ENCODE measurements at regions not wholly inside any gene's neighbourhood (a gene's known extent, or its start where the extent isn't known, plus 50 kb on each side); places are given as distances from the start of the nearest gene placed in this dataset.

DNA sequence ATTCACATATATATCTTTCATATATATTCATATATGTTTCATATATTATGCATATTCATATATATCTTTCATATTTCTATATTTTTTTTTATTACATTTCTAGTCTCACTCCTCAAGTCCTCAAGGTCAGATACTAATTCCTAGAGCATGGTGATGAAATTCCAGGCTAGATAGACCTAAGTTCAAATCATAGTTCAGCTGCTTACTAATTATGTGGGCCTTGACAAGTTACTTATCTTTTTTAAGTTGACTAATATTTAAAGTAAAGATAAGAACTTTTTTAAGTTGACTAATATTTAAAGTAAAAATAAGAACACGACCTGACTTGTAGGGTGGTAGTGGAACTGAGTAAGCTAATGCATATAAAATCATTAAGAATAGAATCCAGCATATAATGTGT lies 495.6 kb upstream of the MAN1A1 start:
- TF ChIP-seq, protein P1, sequence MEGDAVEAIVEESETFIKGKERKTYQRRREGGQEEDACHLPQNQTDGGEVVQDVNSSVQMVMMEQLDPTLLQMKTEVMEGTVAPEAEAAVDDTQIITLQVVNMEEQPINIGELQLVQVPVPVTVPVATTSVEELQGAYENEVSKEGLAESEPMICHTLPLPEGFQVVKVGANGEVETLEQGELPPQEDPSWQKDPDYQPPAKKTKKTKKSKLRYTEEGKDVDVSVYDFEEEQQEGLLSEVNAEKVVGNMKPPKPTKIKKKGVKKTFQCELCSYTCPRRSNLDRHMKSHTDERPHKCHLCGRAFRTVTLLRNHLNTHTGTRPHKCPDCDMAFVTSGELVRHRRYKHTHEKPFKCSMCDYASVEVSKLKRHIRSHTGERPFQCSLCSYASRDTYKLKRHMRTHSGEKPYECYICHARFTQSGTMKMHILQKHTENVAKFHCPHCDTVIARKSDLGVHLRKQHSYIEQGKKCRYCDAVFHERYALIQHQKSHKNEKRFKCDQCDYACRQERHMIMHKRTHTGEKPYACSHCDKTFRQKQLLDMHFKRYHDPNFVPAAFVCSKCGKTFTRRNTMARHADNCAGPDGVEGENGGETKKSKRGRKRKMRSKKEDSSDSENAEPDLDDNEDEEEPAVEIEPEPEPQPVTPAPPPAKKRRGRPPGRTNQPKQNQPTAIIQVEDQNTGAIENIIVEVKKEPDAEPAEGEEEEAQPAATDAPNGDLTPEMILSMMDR (IDR thresholded peaks at IDR 0.05; ENCODE audit: poor library complexity, severe bottlenecking): no peak
- Histone ChIP-seq H4K20me1 (ENCODE audit: insufficient read depth) (no peaks in the 10 kb centered on the region), H3K79me2 (replicated peaks; ENCODE audit: insufficient read depth, low read length) (no peaks in the 10 kb centered on the region), H3K9ac (ENCODE audit: low read length) (no peak overlapping the region), H3K9me2 (ENCODE audit: insufficient read depth, low read length) (no peaks in the 10 kb centered on the region), H3K27ac (ENCODE audit: low read length) (no peak overlapping the region), H3F3A (ENCODE audit: insufficient read depth, low read length, poor library complexity, severe bottlenecking) (no peaks in the 10 kb centered on the region), H2AFZ (ENCODE audit: low read depth, low read length) (no peak overlapping the region), H3K36me3 (ENCODE audit: insufficient read depth, low read length) (no peaks in the 10 kb centered on the region), H3K4me3 (ENCODE audit: low read length) (no peak overlapping the region), H3K9me3 (ENCODE audit: low read length) (no peaks in the 10 kb centered on the region), H3K27me3 (ENCODE audit: insufficient read depth, low read depth, low read length) (no peaks in the 10 kb centered on the region), H3K4me2 (ENCODE audit: low read length) (no peak overlapping the region)

DNA sequence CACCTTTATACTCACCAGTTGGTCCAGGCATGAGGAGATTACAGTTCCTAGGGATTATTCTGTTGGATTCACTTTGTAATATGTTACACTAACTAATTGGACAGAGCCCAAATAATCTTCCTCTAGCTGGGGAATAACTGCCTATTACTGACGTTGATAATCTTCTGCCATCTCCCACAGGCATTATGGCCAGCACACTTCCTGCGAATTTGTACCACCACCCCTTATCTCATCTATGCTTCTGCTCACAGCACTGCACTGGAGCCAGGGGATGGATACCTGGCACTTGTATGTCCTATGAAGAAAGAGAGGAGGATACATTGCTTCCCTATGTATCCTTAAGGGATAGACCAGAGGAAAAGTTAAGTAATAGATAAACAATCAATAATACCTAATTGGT lies 494.8 kb upstream of the MAN1A1 start:
- Histone ChIP-seq H3K36me3 (ENCODE audit: insufficient read depth, low read length) (no peaks in the 10 kb centered on the region), H4K20me1 (ENCODE audit: insufficient read depth) (no peaks in the 10 kb centered on the region), H3F3A (ENCODE audit: insufficient read depth, low read length, poor library complexity, severe bottlenecking) (no peaks in the 10 kb centered on the region), H3K79me2 (replicated peaks; ENCODE audit: insufficient read depth, low read length) (no peaks in the 10 kb centered on the region), H3K9ac (ENCODE audit: low read length) (no peak overlapping the region), H2AFZ (ENCODE audit: low read depth, low read length) (no peak overlapping the region), H3K4me3 (ENCODE audit: low read length) (no peak overlapping the region), H3K4me2 (ENCODE audit: low read length) (no peak overlapping the region), H3K27me3 (ENCODE audit: insufficient read depth, low read depth, low read length) (no peaks in the 10 kb centered on the region), H3K27ac (ENCODE audit: low read length) (no peak overlapping the region), H3K9me3 (ENCODE audit: low read length) (no peaks in the 10 kb centered on the region), H3K9me2 (ENCODE audit: insufficient read depth, low read length) (no peaks in the 10 kb centered on the region)
- TF ChIP-seq MXI1 (conservative IDR thresholded peaks at IDR 0.05; ENCODE audit: poor library complexity, severe bottlenecking): no peak
- no peak for TF ChIP-seq TAF1 (IDR thresholded peaks at IDR 0.05; ENCODE audit: low read depth)
- TF ChIP-seq, protein P2, sequence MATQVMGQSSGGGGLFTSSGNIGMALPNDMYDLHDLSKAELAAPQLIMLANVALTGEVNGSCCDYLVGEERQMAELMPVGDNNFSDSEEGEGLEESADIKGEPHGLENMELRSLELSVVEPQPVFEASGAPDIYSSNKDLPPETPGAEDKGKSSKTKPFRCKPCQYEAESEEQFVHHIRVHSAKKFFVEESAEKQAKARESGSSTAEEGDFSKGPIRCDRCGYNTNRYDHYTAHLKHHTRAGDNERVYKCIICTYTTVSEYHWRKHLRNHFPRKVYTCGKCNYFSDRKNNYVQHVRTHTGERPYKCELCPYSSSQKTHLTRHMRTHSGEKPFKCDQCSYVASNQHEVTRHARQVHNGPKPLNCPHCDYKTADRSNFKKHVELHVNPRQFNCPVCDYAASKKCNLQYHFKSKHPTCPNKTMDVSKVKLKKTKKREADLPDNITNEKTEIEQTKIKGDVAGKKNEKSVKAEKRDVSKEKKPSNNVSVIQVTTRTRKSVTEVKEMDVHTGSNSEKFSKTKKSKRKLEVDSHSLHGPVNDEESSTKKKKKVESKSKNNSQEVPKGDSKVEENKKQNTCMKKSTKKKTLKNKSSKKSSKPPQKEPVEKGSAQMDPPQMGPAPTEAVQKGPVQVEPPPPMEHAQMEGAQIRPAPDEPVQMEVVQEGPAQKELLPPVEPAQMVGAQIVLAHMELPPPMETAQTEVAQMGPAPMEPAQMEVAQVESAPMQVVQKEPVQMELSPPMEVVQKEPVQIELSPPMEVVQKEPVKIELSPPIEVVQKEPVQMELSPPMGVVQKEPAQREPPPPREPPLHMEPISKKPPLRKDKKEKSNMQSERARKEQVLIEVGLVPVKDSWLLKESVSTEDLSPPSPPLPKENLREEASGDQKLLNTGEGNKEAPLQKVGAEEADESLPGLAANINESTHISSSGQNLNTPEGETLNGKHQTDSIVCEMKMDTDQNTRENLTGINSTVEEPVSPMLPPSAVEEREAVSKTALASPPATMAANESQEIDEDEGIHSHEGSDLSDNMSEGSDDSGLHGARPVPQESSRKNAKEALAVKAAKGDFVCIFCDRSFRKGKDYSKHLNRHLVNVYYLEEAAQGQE (IDR thresholded peaks at IDR 0.05; ENCODE audit: borderline replicate concordance): no peak
- no peak for TF ChIP-seq EP300 (conservative IDR thresholded peaks at IDR 0.05; ENCODE audit: poor library complexity, severe bottlenecking)
- TF ChIP-seq SMC3 (conservative IDR thresholded peaks at IDR 0.05; ENCODE audit: poor library complexity): no peak
- TF ChIP-seq RAD21 (conservative IDR thresholded peaks at IDR 0.05): no peak
- TF ChIP-seq EZH2 (IDR thresholded peaks at IDR 0.05; ENCODE audit: borderline replicate concordance, insufficient read depth, low read length, poor library complexity, severe bottlenecking): no peak
- TF ChIP-seq, protein P1 (IDR thresholded peaks at IDR 0.05; ENCODE audit: poor library complexity, severe bottlenecking): no peak
- no peak for TF ChIP-seq POLR2AphosphoS5 (IDR thresholded peaks at IDR 0.05)

Measured in neural cell (in vitro differentiated cells).